Cardiac muscle cell (in vitro differentiated cells and primary cell): ENCODE measurements at regions not wholly inside any gene's neighbourhood (a gene's known extent, or its start where the extent isn't known, plus 50 kb on each side); places are given as distances from the start of the nearest gene placed in this dataset.

Experiments
- DNase-seq, 2 donors: peaks; one replicate each; pipeline versions ENCODE4 v3.0.0 to v3.0.0-alpha.2; 2010 to 2017; ENCODE audit warnings: low read depth in 1 of 2, low spot score in 1 of 2
- H3K27ac ChIP-seq: fragments of 200-600 bp; sonication (generic); 2 replicates; pipeline ENCODE4 v1.5.1; 2016
- H3K27me3 ChIP-seq: fragments of 200-600 bp; sonication (generic); 2 replicates; pipeline ENCODE4 v1.6.0; 2016; ENCODE audit warnings: control low read depth
- H3K36me3 ChIP-seq: fragments of 200-600 bp; sonication (generic); 2 replicates; pipeline ENCODE4 v1.5.1; 2016; ENCODE audit warnings: control low read depth
- H3K4me1 ChIP-seq: fragments of 200-600 bp; sonication (generic); 2 replicates; pipeline ENCODE4 v1.8.1; 2017; ENCODE audit warnings: low read depth, mild to moderate bottlenecking, mixed run types
- H3K4me3 ChIP-seq: fragments of 200-600 bp; sonication (generic); 2 replicates; pipeline ENCODE4 v1.5.1; 2016; ENCODE audit warnings: mild to moderate bottlenecking
- H3K9me3 ChIP-seq: fragments of 200-600 bp; sonication (generic); 2 replicates; pipeline ENCODE4 v1.5.1; 2017; ENCODE audit warnings: low read depth, mild to moderate bottlenecking, control low read depth
- TF ChIP-seq, protein P1 (sequence below): IDR thresholded peaks from 2 replicates; pipeline ENCODE4 v1.5.1; 2012; ENCODE audit warnings: low read depth, mild to moderate bottlenecking, low read length

- Histone ChIP-seq H3K9me3 (no peaks in the 10 kb centered on the region), H3K27me3 (no peaks in the 10 kb centered on the region), H3K27ac (no peak overlapping the region), H3K36me3 (no peaks in the 10 kb centered on the region), H3K4me1 (no peaks in the 10 kb centered on the region), H3K4me3 (no peak overlapping the region)
- TF ChIP-seq, protein P1, sequence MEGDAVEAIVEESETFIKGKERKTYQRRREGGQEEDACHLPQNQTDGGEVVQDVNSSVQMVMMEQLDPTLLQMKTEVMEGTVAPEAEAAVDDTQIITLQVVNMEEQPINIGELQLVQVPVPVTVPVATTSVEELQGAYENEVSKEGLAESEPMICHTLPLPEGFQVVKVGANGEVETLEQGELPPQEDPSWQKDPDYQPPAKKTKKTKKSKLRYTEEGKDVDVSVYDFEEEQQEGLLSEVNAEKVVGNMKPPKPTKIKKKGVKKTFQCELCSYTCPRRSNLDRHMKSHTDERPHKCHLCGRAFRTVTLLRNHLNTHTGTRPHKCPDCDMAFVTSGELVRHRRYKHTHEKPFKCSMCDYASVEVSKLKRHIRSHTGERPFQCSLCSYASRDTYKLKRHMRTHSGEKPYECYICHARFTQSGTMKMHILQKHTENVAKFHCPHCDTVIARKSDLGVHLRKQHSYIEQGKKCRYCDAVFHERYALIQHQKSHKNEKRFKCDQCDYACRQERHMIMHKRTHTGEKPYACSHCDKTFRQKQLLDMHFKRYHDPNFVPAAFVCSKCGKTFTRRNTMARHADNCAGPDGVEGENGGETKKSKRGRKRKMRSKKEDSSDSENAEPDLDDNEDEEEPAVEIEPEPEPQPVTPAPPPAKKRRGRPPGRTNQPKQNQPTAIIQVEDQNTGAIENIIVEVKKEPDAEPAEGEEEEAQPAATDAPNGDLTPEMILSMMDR = no peak
- DNase-seq = no peak
Observed at GRCh38 chr1:87930796-87931195, 602.1 kb downstream of the LMO4 start.

DNA sequence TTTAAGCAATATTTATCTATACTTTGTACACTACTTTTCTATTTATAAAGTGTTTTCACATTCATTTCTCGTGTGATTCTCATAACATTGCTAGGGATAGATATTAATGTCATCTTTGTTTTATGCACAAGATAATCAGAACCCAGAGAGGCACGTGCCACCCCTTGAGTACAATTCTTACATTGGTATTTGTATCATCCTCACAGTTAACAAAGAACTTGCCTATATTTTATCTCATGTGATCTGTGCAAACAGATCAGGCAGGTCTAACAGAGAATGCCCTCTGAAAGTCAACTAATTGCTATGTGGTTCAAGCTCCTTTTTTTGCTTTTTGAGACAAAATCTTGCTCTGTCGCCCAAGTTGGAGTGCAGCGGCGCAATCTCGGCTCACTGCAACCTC lies 604.5 kb downstream of the LMO4 start:
- Histone ChIP-seq H3K4me1 (no peaks in the 10 kb centered on the region), H3K9me3 (no peaks in the 10 kb centered on the region), H3K27ac (no peak overlapping the region), H3K4me3 (no peak overlapping the region), H3K36me3 (no peaks in the 10 kb centered on the region), H3K27me3 (no peaks in the 10 kb centered on the region)
- TF ChIP-seq, protein P1 = no peak
- DNase-seq = no peak

GRCh38 chr1:87935130-87935529 lies 606.5 kb downstream of the LMO4 start:
- Histone ChIP-seq H3K9me3 (no peaks in the 10 kb centered on the region), H3K27ac (no peak overlapping the region), H3K27me3 (no peaks in the 10 kb centered on the region), H3K36me3 (no peaks in the 10 kb centered on the region), H3K4me3 (no peak overlapping the region), H3K4me1 (no peaks in the 10 kb centered on the region)
- TF ChIP-seq, protein P1 = no peak
- DNase-seq = no peak

GRCh38 chr1:87937831-87938395 lies 609.2 kb downstream of the LMO4 start:
- H3K9me3 ChIP-seq = no peaks in the 10 kb centered on the region
- H3K4me3 ChIP-seq = no peak overlapping the region
- no peak overlapping the region for H3K27ac ChIP-seq
- no peaks in the 10 kb centered on the region for H3K36me3 ChIP-seq
- H3K4me1 ChIP-seq = no peaks in the 10 kb centered on the region
- no peaks in the 10 kb centered on the region for H3K27me3 ChIP-seq
- TF ChIP-seq, protein P1 = no peak
- no peak for DNase-seq

DNA sequence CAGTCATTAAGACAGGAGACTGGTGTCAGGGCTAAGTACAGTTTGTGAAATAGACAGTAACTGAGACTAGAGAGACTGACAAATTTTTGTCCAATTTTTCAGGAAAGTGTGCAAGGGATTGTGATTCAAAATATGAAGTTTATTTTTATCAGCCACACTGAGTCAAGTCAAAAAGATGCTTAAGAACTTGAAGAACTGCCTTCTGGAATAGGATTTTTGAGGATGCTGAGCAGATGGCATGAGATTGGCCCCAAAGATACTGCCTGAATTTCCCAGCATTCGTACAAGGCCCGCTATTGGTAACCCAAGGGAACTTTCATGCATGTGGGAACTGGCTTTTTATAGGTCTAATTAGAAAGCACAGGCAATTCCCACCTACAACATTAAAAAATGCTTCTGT lies 610.0 kb downstream of the LMO4 start:
- no peaks in the 10 kb centered on the region for H3K9me3 ChIP-seq

More for the DNA sequence above, 610.0 kb downstream of the LMO4 start:
- no peaks in the 10 kb centered on the region for H3K36me3 ChIP-seq
- H3K27me3 ChIP-seq = no peaks in the 10 kb centered on the region
- TF ChIP-seq, protein P1 = no peak
- H3K27ac ChIP-seq = no peak overlapping the region
- no peak for DNase-seq
- no peaks in the 10 kb centered on the region for H3K4me1 ChIP-seq
- no peak overlapping the region for H3K4me3 ChIP-seq
